Hippocampal formation (tissue), 2 donors: ENCODE measurements at regions not wholly inside any gene's neighbourhood (a gene's known extent, or its start where the extent isn't known, plus 50 kb on each side); places are given as distances from the start of the nearest gene placed in this dataset.
"Not testable (repeated sequence)": the region's sequence is repeated elsewhere in the genome, so short reads cannot be mapped to it uniquely, and the experiment has no call there.

Experiments used
- DNase-seq, 2 donors: peaks; one replicate each; lab custom pipeline; 2025; lab: John Stamatoyannopoulos, UW

DNA sequence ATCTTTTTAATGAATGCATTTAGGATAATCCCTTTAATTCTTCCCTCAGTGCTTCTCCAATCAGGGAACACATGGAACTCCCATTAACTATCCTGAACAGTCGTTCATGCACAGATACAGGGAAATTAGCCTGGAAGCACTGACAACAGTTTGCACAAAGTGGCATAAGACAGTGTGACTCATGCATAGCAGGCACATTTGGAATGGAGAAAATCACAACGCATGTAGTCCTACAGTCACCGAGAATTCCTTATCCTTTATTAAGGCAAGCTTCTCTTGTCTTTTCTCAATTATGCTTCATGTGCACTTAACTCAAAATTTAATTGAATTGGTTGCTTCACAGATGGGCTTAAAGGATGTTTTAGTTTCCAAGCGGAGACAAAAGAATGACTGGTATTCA lies 155.0 kb upstream of the CRBN start:
- DNase-seq, result peak in 1 of 2 donors; percentile 16

DNA sequence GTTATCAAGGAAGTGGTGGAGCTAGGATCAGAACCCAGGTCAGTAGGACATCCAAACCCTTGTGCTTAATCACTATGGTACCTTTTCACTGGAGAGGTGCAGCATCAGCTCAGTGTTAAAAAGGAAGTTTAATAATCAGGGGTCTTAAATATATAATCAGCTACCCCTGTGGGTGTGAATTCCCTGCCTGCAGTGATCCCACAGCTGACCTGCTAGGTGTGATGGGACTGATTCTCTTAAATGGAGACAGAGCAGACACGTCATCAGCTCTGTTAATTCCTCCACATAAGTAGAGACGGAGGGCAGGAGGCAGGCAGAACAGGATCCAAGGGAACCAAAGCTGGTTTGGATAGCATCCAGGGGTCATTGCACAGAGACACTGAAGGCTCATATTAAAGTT lies 154.1 kb upstream of the CRBN start:
- DNase-seq, result no peak

DNA sequence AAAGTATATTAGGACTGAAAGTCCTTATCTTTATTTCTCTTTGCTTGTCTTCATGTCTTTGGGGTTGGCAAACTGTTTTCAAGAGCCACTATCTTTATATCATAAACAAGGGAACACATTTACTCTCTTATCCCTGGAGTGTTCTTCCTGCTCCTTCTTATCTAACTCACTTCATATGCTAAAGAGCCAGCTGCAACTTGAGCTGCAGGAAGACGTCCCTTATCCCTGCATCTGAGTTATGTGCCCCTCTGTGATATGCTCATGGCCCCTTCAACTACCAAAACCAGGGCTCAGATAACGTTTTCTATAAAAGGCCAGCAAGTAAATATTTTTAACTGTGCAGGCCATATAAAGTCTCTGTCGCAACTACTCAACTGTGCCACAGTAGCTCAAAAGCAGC lies 137.0 kb upstream of the CRBN start:
- no peak for DNase-seq

GRCh38 chr3:3315846-3316245 lies 136.4 kb upstream of the CRBN start:
- no peak for DNase-seq

DNA sequence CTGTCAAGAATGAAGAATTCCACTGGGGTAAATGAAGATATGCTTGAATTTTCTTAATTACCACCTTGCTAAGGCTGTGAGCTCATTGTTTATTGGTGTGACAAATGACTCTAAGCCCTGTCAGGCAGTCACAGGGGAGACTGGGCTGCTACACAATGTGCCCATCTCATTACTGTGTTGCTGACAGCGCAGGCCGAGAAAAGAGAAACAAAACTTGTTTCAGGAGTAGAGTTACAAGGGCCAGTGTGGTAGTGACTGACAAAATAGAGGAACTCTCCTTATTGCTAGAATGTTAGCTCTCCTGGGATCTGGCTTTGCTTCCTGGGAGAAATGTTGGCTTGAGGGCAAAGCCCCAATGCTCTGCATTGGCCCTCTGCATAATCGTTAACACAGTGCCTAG lies 130.4 kb upstream of the CRBN start:
- DNase-seq, result no peak

DNA sequence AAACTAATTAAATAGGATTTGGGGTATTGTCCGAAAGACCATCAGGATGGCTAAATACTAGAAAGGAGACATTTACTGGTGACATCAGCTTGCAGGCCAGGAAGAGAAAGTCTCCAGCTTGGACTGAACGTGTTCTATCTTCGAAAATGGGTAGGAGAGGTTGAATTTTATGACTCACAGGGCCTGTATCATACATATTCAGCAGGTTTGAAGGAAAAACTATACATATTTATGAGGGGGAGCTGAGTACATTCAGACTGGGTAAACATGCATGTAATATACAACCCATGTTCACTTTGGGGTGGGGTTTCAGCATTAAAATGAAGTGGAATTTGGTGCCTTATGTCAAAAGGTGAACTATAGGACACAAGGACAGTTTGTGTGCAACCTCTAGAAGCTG lies 129.3 kb upstream of the CRBN start:
- DNase-seq, result no peak

GRCh38 chr3:3307491-3307890 lies 128.0 kb upstream of the CRBN start:
- no peak for DNase-seq

DNA sequence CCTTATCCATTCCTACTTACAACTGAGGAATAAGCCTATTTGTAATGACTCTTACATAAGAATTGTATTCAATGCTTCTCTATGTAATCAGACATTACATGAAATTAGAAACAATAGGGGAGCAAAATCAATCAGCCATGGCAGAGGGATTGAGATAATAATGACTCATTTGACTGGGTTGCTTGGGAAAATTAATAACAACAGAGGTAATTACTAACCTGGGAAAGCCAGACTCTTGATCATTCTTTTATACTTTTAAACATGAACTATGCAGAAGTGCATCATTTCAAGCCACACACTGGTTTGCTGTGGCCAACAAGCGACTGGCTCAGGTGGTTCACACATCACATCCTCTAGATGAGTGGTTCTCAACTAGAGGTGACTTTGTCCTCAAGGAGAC lies 126.3 kb upstream of the CRBN start:
- no peak for DNase-seq

GRCh38 chr3:3305084-3305483 lies 125.6 kb upstream of the CRBN start:
- DNase-seq, result no peak

DNA sequence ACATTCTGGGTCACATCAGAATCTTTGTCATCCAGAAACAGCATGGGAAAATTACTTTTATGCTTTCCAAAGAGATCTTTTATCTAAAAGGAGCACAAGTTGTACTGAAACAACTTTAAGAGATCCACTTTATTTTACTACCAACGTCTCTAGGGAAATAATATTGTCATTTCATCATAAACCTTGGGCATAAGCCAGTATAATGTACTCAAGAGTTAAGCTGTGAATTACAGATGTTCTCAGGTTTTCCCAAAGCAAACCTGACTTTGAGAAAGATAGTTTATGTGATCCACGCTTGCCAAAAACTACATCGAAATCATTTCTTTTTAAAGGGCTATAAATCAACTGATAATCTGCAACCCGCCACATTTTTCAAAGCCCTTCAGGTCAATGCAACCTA lies 124.1 kb upstream of the CRBN start:
- DNase-seq, result no peak

DNA sequence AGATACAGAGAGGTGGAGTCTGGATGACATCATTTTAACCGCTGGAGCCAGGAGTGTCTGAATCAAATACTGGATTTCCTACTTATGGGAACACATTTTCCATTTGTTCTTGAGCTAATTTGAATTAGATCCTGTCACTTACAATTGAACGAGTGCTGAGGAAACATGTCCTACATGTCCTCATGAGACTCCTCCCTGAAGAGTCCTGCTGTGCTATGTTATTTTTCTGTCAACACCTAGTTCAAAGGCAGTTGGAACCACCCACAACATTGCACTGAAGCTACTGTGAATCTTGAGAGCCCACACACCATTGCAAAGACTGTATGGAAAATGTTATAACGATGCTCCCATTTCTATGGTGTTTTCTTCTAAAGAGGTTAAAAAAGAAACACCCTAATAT lies 123.5 kb upstream of the CRBN start:
- DNase-seq, result no peak

DNA sequence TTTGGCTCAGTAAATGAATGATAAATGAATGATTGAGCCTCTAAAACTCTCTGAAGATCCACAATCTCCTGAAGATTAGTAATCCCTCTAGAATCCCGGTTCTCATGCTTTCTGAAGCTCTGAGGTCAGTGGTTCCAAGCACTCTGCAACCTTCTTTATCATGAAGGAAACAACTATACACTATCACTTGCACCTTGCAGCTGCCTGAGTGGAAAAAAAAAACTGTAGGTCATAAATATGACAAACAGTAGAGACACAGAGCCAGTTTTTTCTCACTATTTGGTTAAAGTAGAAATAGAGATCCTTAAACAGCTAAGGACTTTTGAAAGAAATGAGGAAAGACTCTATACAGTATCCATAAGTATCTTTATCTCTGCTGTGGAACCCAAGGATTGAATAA lies 122.0 kb upstream of the CRBN start:
- DNase-seq, result no peak

DNA sequence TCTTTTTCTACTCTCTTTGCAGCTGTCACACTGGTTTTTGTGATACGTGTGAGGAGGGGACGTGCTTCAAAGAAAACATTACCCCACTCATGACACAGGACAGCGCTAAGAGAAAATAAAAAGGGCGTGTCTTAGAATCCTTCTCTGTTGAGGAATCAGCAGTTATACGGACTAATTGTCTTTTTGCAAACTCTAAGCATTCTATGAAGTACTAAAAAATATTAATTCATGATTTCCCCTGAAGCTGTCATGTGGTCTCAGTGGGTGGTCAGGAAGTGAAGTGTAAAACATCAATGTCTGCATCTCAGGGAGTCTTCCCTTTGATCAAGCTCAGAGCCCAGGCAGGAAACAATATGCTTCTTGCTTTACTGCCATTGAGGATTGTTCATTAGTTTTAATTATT lies 117.5 kb upstream of the CRBN start:
- no peak for DNase-seq

- no peak for DNase-seq
Observed at GRCh38 chr3:3295586-3295985, 116.1 kb upstream of the CRBN start.

DNA sequence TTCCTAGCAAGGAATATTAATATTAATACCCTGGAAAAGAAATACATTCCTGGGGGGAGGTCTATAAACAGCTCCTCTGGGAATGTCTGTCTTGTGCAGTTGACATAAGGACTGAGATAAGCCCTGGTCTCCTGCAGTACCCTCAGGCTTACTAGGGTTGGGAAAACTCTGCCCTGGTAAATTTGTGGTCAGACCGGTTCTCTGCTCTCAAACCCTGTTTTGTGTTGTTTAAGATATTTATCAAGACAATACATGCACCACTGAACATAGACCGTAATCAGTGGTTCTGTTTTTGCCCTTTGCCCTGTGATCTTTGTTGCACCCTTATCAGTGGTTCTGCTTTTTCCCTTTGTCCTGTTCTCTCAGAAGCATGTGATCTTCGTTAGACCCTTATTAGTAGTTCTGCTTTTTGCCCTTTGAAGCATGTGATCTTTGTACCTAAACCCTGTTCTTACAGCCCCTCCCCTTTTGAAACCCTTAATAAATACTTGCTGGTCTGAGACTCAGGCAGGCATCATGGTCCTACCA lies 112.3 kb upstream of the CRBN start:
- DNase-seq, result not testable (repeated sequence)

DNA sequence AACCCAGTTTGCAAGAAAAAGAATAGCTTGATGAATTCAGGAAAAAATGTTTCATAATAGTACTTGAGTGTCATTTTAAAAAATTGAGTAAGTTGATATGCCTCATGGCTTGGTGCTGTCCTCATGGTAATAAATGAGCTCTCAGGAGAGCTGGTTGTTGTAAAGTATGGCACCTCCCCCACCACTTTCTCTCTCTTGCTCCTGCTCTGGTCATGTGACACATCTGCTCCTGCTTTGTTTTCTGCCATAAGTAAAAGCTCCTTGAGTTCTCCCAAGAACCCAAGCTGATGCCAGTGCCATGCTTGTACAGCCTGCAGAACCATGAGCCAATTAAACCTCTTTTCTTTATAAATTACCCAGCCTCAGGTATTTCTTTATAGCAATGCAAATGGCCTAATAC lies 108.8 kb upstream of the CRBN start:
- DNase-seq, result no peak

DNA sequence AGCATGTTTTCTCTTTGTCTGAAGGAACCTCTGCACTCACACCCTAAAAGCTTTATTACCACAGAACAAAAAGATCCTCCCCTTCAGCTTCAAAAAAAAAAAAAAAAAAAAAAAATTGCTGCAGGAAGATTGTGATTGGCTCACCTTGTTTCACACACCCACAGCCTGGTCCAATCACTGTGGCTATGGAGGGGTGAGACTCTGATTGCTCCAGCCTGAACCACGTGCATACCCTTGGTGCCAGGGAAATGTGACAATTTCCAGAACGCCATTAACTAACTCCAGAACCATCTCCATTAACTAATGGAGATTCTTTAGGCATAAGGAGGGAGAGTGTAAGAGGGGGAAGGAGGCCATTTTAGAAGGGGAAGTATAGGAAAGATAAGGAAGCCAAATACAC lies 106.5 kb upstream of the CRBN start:
- no peak for DNase-seq

GRCh38 chr3:3281024-3281423 lies 101.5 kb upstream of the CRBN start:
- no peak for DNase-seq

DNA sequence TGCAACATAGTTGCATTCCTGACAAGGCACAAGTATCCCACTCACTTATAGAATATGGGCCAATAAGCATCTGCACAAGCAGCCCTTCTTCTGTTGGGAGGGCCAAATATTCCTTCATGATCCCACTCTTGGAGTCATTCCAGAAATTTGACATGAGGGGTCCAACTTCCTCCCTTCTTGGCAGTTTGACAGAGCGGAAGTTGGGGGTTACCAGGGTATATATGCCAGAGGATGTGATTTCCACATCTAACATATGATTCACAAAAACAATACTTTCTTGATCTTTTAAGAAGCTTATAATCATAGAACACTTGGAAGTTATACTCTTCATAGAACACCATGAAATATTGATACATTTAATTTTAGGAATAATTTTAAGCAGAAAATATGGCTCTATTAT lies 100.9 kb upstream of the CRBN start:
- DNase-seq, result no peak

- DNase-seq, result no peak
Observed at GRCh38 chr3:3278073-3278472, 98.6 kb upstream of the CRBN start.

GRCh38 chr3:3276630-3277029 lies 97.1 kb upstream of the CRBN start:
- no peak for DNase-seq

- no peak for DNase-seq
Observed at GRCh38 chr3:3264796-3265195, 85.3 kb upstream of the CRBN start.

DNA sequence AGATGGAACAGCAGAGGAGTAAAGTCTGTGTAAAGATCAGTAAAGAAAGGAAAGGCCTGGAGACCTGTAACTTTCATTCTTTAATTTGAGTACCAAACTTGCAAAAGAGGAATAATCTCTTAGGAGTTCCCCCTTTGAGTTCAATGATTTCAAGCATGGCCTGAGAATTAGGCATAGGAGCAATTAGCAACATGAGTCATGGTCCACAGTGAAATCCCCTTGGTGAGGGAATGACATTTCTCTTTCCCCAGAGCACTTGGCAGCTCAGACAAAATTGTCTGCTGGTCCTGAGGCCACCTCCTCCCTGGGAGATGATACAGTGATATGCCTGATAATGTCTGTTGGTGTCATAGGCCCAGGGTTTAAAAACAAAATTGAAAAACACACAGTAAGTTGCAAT lies 81.4 kb upstream of the CRBN start:
- no peak for DNase-seq

- DNase-seq, result no peak
Observed at GRCh38 chr3:3259181-3259580, 79.7 kb upstream of the CRBN start.

DNA sequence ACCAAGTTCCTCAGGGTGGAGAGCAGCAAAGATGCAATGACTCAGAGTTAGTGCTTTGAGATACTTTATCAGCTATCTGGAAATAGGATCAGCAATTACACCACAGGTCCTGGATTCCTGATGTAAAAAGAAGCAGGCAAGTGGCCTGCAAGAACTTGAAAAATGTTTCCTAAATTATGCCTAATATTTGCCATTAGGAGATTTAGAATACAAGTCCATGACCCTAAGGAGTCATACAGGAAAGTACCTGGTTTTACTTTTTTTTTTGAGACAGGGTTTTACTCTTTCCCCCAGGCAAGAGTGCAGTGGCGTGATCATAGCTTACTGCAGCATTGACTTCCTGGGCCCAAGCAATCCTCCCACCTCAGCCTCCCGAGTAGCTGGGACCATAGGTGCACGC lies 78.8 kb upstream of the CRBN start:
- DNase-seq, result no peak
